Activated CD4-positive, CD25-positive, alpha-beta regulatory T cell (primary cell): ENCODE measurements at regions not wholly inside any gene's neighbourhood (a gene's known extent, or its start where the extent isn't known, plus 50 kb on each side); places are given as distances from the start of the nearest gene placed in this dataset.

Experiments
- DNase-seq, 4 experiments: peaks; one replicate each; lab custom pipeline; 2025; lab: John Stamatoyannopoulos, UW

- no peak for DNase-seq
Measured at GRCh38 chr5:61966296-61966955, 339.6 kb upstream of the KIF2A start.

GRCh38 chr5:61966997-61967396 is 339.0 kb upstream of the KIF2A start:
- DNase-seq: no peak

GRCh38 chr5:61967681-61968080 is 338.3 kb upstream of the KIF2A start:
- DNase-seq: no peak

DNA sequence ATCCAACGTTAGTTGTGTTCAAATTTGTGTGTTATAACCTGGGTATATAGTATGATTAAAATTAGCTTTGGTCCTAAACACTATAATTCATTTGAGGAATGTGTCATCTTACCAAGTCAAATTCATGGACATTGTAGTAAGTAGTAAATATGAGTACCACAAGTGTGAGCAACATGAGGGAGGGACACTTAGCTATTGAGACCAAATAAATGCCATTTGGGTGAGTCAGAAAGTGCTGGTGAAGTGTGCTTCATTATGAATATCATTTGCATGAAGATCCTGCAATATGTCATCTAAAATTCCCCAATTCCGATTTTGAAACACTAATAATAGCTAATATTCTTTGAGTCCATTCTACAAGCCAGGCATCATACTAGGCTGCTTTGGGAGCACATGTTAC is 336.7 kb upstream of the KIF2A start:
- no peak for DNase-seq

- DNase-seq: no peak
Measured at GRCh38 chr5:61969755-61970154, 336.3 kb upstream of the KIF2A start.

- no peak for DNase-seq
Measured at GRCh38 chr5:61970218-61970617, 335.8 kb upstream of the KIF2A start.

DNA sequence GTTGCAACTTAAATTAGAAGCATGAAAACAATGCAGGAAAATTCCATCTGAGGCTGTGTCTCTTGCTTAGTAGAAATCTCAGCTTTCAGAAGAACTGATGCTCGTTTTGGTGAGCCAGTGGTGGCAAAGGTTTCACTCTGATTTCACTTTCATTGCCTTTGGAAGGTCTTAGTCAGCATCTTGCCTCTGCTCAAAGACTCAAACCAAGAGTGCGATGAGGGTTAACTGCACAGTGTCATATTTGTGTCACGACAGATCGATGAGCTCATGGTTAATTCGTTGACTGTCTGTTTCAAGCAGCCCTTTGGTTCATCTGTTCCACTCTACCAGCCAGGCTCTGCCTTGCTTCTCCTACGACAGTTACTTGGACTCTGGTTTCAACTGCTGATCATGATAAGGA is 331.3 kb upstream of the KIF2A start:
- no peak for DNase-seq

GRCh38 chr5:61981886-61982285 is 324.1 kb upstream of the KIF2A start:
- DNase-seq: no peak

- DNase-seq: no peak
Measured at GRCh38 chr5:61991430-61991829, 314.6 kb upstream of the KIF2A start.

DNA sequence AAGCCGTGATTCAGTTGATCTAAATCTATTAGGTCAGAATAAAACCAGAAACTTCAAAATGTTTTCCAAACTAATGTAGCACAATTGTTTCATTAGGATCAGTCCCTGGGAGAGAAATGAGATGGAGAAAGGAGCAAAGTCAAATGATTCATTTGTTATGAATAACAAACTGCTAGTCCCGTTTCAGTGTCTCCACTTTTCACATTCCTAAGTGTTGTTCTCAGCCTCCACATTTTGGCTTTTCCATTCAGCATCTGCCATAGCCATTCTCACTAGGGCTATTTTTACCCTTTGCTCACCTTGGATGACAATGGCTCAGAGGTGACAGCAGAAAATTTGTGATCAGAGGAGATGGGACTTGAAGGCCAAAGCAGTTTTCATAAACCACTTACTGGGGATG is 314.1 kb upstream of the KIF2A start:
- DNase-seq: no peak

DNA sequence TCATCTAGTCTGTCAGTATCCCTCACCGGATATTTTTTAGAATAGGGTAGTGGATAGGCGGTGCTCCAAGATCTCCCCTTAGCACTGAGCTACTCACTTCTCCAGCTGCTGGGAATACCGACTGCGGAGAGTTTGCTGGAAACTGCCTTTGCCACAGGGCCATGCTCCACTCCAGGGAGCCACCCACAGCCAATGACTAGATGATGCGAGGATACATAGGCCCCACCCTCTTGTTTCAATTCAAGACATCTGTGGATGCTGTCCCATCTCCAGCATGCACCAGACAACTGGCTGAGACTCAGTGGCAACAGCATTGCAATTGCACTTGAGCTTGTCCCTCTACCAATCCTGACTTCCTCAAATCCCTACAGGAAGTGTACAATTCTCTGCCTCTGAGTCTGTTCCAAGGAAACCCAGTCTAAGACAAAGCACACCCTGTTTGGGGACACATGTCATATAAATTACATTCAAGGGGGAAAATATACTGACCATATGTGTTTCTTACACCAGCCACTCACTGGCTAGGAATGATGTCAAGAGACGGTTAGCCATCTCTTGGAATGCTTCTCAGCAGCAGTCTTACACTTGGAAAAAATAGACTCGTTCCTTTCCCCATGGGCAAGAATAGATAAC is 312.6 kb upstream of the KIF2A start:
- no peak for DNase-seq

DNA sequence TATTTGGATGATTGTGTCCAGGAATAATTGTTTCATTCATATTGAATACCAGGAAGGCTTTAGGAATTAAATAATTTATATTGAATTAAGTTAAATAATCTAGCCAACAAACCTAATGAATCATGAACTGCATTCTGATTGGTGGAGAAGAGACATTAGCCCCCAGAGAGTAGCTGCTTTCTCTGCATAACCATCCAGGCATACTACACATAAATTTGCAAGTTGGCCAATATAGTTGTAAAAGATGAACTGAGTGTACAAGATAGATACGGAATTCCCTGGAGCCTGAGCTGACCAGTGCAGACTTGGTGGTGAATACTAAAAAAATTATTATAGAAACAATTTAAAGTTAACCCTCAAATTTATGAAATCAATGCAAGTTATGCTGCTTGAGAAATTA is 311.8 kb upstream of the KIF2A start:
- DNase-seq: no peak

- DNase-seq: no peak
Measured at GRCh38 chr5:61995486-61995885, 310.5 kb upstream of the KIF2A start.

- DNase-seq: no peak
Measured at GRCh38 chr5:61999371-61999770, 306.6 kb upstream of the KIF2A start.

DNA sequence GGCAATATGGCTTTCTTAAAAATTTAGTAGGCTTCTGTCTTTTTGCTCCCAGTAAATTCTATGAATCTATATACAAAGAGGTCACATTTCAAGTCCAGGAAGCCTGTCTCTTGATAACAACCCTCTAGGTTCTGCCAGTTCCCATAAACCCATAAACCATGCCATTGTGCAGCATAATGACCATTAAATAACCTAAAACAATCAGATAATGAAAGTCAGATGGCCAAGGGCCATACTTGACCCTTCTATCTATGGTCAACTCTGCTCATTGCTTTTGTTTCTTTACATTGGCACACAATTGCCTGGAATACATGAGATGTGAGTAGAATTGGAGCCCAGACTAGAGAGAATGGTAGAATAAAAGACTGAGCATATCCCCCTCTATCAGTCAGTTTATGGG is 305.4 kb upstream of the KIF2A start:
- no peak for DNase-seq

GRCh38 chr5:62001640-62002039 is 304.4 kb upstream of the KIF2A start:
- no peak for DNase-seq

- DNase-seq: no peak
Measured at GRCh38 chr5:62002436-62002835, 303.6 kb upstream of the KIF2A start.

- DNase-seq: no peak
Measured at GRCh38 chr5:62005551-62005950, 300.5 kb upstream of the KIF2A start.

DNA sequence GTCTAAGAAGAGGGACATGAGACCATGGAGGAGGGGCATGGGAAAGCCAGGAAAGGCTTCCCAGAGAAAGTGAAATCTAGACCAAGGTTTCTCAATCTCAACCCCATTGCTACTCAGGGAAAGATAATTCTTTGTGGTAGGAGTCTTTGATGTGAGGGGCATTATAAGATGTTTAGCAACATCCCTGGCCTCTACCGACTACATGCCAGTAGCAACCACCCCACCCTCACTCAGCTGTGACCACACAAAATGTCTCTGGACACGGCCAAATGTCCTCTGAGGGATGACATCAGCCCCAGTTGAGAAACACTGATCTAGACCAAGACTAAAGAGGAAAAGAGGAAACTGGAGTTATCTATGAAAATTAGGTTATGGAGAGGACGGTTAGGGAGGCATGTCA is 298.5 kb upstream of the KIF2A start:
- DNase-seq: no peak

DNA sequence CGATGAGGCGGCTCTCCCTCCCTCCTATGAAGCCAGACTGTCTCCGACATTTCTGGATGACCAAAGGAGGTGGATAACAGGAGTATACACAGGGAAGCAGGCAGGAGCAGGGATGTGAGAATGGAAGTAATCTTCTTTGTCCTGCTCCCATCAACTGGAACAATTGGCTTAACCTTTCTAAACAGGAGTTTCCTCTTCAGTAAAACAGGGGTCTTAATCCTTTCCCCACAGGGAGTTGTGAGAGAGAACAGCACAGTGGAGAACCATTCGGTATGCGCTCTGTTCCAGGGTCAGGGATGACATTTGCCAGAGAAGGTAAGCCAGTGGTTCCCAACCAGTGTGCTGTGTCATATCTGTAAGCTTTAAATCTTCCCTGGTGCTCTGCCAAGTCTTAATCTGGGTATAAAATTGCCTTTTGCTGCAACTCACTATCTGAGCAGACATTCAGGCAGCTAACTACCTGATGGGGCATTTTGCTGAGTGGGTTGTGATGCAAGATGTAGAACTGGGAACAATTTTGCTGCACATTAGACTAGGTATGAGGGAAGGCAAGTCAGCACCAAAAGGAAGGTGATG is 294.8 kb upstream of the KIF2A start:
- no peak for DNase-seq

GRCh38 chr5:62017092-62017491 is 288.9 kb upstream of the KIF2A start:
- no peak for DNase-seq

- no peak for DNase-seq
Measured at GRCh38 chr5:62029303-62029702, 276.7 kb upstream of the KIF2A start.

DNA sequence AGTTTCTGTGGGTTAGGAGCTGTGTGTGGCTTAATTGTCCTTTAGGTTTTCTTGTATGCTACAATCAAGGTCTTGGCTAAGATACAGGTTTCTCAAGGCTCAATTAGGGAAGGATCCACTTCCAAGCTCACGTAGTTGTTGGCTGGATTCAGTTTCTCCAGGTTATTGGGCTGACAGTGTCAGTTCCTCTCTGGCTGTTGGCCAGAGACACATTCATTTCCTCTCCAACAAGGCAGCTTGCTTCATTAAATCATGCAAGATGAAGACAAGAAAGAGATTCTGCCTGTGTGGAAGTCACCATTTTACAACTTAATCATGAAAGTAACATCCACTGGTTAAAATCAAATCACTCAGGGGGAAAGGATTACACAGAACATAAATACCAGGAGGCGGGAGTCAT is 275.7 kb upstream of the KIF2A start:
- DNase-seq: no peak

GRCh38 chr5:62038024-62038423 is 268.0 kb upstream of the KIF2A start:
- DNase-seq: no peak
